ENCODE measurements at regions not wholly inside any gene's neighbourhood (a gene's known extent, or its start where the extent isn't known, plus 50 kb on each side); places are given as distances from the start of the nearest gene placed in this dataset.

GRCh38 chr18:2417861-2418610 lies 153.3 kb downstream of the METTL4 start:
- TF ChIP-seq CTCF (IDR thresholded peaks at IDR 0.05), result no peak
- TF ChIP-seq ZFX (IDR thresholded peaks at IDR 0.05; ENCODE audit: borderline replicate concordance), result no peak

Measured in 22Rv1 (cell line).